Hepatocyte (in vitro differentiated cells): ENCODE measurements at regions not wholly inside any gene's neighbourhood (a gene's known extent, or its start where the extent isn't known, plus 50 kb on each side); places are given as distances from the start of the nearest gene placed in this dataset.

ENCODE experiments used
- DNase-seq: peaks from one replicate; pipeline ENCODE4 v3.0.0-alpha.2; 2016; ENCODE audit warnings: low spot score
- H2AFZ ChIP-seq: fragments of 200-600 bp; sonication (generic); 2 replicates; pipeline ENCODE4 v1.6.0; 2016; ENCODE audit warnings: antibody characterized with exemption, mild to moderate bottlenecking
- H3K27ac ChIP-seq: fragments of 200-600 bp; sonication (generic); 2 replicates; pipeline ENCODE4 v1.5.1; 2016; ENCODE audit warnings: mild to moderate bottlenecking
- H3K27me3 ChIP-seq: fragments of 200-600 bp; sonication (generic); 2 replicates; pipeline ENCODE4 v1.6.1; 2016
- H3K36me3 ChIP-seq: fragments of 200-600 bp; sonication (generic); replicated peaks from 2 replicates; pipeline ENCODE4 v1.5.1; 2016; ENCODE audit warnings: low read depth; ENCODE audit not compliant: insufficient read depth
- H3K4me1 ChIP-seq: fragments of 200-600 bp; sonication (generic); 2 replicates; pipeline ENCODE4 v1.5.1; 2016; ENCODE audit warnings: mild to moderate bottlenecking, moderate library complexity; ENCODE audit not compliant: insufficient read depth
- H3K4me2 ChIP-seq: fragments of 200-600 bp; sonication (generic); 2 replicates; pipeline ENCODE4 v1.6.0; 2016
- H3K4me3 ChIP-seq: fragments of 200-600 bp; sonication (generic); 2 replicates; pipeline ENCODE4 v1.5.1; 2016; ENCODE audit warnings: mild to moderate bottlenecking
- H3K79me2 ChIP-seq: fragments of 200-600 bp; sonication (generic); 2 replicates; pipeline ENCODE4 v1.6.0; 2017; ENCODE audit warnings: mild to moderate bottlenecking
- H3K9me2 ChIP-seq: fragments of 200-600 bp; sonication (generic); replicated peaks from 2 replicates; pipeline ENCODE4 v1.6.0; 2017; ENCODE audit warnings: mild to moderate bottlenecking; ENCODE audit not compliant: insufficient read depth
- H3K9me3 ChIP-seq: fragments of 200-600 bp; sonication (generic); 2 replicates; pipeline ENCODE4 v1.5.1; 2016; ENCODE audit warnings: low read depth, mild to moderate bottlenecking
- H4K20me1 ChIP-seq: fragments of 200-600 bp; sonication (generic); 2 replicates; pipeline ENCODE4 v1.6.0; 2016; ENCODE audit warnings: mild to moderate bottlenecking; ENCODE audit not compliant: insufficient read depth, poor library complexity, severe bottlenecking
- EZH2 ChIP-seq: fragments of 200-600 bp; sonication (generic); IDR thresholded peaks from 2 replicates; pipeline ENCODE4 v1.6.1; 2016; ENCODE audit warnings: antibody characterized with exemption, mild to moderate bottlenecking, borderline replicate concordance
- EZH2phosphoT487 ChIP-seq: fragments of 200-600 bp; sonication (generic); IDR thresholded peaks from one replicate; pipeline ENCODE4 v1.6.1; 2018; ENCODE audit warnings: antibody characterized with exemption, mild to moderate bottlenecking, low read depth, moderate library complexity; ENCODE audit not compliant: unreplicated experiment, severe bottlenecking
- WGBS: methylation state at CpG from one replicate; pipeline ENCODE4 v1.1.6; 2016; ENCODE audit warnings: low lambda C conversion rate; ENCODE audit errors: missing lambda C conversion rate; 5-methylcytosine and 5-hydroxymethylcytosine counted together
- TF ChIP-seq, protein P1 (sequence below): fragments of 200-600 bp; sonication (generic); IDR thresholded peaks from 2 replicates; pipeline ENCODE4 v1.5.1; 2016; ENCODE audit warnings: antibody characterized with exemption, mild to moderate bottlenecking; ENCODE audit not compliant: poor library complexity

- H2AFZ ChIP-seq, result no peak overlapping the region
- H3K27me3 ChIP-seq, result no peaks in the 10 kb centered on the region
- no peaks in the 10 kb centered on the region for H4K20me1 ChIP-seq
- WGBS, result 89% methylated on average over 19 of the region's 19 CpGs
- H3K36me3 ChIP-seq, result no peaks in the 10 kb centered on the region
- TF ChIP-seq EZH2, result no peak
- TF ChIP-seq, protein P1, sequence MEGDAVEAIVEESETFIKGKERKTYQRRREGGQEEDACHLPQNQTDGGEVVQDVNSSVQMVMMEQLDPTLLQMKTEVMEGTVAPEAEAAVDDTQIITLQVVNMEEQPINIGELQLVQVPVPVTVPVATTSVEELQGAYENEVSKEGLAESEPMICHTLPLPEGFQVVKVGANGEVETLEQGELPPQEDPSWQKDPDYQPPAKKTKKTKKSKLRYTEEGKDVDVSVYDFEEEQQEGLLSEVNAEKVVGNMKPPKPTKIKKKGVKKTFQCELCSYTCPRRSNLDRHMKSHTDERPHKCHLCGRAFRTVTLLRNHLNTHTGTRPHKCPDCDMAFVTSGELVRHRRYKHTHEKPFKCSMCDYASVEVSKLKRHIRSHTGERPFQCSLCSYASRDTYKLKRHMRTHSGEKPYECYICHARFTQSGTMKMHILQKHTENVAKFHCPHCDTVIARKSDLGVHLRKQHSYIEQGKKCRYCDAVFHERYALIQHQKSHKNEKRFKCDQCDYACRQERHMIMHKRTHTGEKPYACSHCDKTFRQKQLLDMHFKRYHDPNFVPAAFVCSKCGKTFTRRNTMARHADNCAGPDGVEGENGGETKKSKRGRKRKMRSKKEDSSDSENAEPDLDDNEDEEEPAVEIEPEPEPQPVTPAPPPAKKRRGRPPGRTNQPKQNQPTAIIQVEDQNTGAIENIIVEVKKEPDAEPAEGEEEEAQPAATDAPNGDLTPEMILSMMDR, result no peak
- no peak for TF ChIP-seq EZH2phosphoT487
- no peaks in the 10 kb centered on the region for H3K9me3 ChIP-seq
- H3K4me3 ChIP-seq, result no peak overlapping the region
- H3K9me2 ChIP-seq, result no peaks in the 10 kb centered on the region
- H3K4me1 ChIP-seq, result no peaks in the 10 kb centered on the region
- no peak overlapping the region for H3K27ac ChIP-seq
- H3K79me2 ChIP-seq, result no peaks in the 10 kb centered on the region
- no peak for DNase-seq
- H3K4me2 ChIP-seq, result no peak overlapping the region
These were observed 79.3 kb upstream of the PMEPA1 start for GRCh38 chr20:57788936-57789613.

DNA sequence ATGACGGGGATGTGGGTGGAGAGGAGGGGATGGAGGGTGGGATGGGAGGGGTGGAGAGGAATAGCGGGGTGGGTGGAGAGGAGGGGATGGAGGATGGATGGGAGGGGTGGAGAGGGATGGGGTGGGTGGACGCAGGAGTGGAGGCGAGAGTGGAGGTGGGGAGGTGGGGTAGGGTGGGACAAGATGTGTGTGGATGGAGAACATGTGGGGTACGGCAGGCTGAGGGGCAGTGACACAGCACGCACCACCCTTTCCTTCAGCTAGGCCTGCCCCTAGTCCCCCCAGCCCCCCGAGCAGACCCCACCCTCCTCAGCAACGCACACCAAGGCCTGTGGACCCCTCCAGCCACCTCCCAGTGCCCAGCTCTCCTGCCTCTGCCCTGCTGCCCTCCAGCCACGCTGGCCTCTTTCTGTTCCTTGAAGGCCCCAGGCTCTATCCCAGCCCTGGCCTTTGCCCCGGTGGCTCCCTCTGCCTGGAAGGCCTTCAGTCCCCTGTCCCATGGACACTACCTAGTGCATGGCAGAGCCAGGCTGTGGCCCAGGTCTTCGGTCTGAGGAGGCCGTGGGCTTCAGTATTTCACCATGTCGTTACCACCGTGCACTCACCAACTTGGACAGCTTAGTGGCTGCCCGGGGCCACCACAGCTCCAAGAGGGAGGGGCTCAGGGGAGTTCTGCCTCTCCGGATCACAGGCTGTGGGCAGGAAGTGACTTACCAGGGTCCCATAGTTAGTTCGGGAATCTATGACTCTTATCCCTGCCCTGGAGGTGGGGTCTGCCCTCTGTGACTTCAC is 78.4 kb upstream of the PMEPA1 start:
- no peak overlapping the region for H3K27ac ChIP-seq
- WGBS, result 79% methylated on average over 9 of the region's 17 CpGs
- TF ChIP-seq EZH2phosphoT487 (no peak), EZH2 (no peak)
- TF ChIP-seq, protein P1, result no peak

DNA sequence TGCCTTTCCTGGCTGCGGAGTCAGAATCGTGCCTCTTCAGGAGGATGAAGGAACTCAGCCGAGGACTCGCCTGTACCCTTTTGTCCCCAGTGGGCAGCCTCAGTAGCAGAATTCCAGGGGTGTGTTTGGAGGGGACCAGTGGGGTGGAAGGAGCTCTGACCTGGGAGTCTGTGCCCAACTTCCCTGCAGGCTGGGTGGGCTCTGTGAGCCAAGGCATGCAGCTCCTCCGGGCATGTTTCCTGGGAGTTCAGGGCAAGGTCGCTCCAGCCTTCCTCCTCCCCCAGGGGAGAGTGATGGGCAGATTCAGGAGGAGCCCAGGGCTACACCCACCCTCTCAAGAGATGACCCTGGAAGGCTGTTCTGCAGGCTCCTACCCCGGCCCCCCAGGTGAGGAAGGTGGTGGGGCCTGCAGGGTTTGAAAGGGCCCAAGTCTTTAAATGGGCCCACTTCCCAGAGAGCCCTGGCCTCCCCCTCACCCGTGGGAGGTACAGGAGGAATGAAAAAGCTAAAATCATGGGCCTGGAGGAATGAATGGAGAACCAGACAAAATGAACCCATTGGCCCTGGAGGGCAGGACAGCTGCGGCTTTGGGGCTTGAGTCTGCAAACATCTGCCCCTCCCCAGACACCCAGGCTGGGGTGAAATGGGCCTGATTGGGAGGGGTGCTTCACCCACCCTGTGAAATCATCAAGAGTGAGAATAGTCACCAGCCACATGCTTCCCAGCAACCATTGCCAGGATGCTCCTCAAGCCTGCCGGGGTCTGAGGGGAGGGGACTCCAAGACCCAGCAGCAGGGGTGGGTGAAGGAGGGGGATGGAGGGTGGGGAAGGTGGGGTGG is 77.6 kb upstream of the PMEPA1 start:
- Histone ChIP-seq H4K20me1 (no peaks in the 10 kb centered on the region), H3K36me3 (no peaks in the 10 kb centered on the region), H3K79me2 (no peaks in the 10 kb centered on the region), H3K4me3 (no peak overlapping the region), H3K4me2 (no peak overlapping the region), H3K9me3 (no peaks in the 10 kb centered on the region), H2AFZ (no peak overlapping the region), H3K27me3 (no peaks in the 10 kb centered on the region), H3K9me2 (no peaks in the 10 kb centered on the region), H3K4me1 (no peaks in the 10 kb centered on the region), H3K27ac (no peak overlapping the region)
- WGBS, result 81% methylated on average over 10 of the region's 10 CpGs
- DNase-seq, result no peak
- TF ChIP-seq EZH2phosphoT487 (no peak), EZH2 (no peak)
- TF ChIP-seq, protein P1, result no peak

More for the DNA sequence above, 78.4 kb upstream of the PMEPA1 start:
- no peak for DNase-seq
- Histone ChIP-seq H3K79me2 (no peaks in the 10 kb centered on the region), H3K27me3 (no peaks in the 10 kb centered on the region), H3K36me3 (no peaks in the 10 kb centered on the region), H3K9me2 (no peaks in the 10 kb centered on the region), H4K20me1 (no peaks in the 10 kb centered on the region), H3K4me2 (no peak overlapping the region), H3K4me3 (no peak overlapping the region), H3K9me3 (no peaks in the 10 kb centered on the region), H3K4me1 (no peaks in the 10 kb centered on the region), H2AFZ (no peak overlapping the region)
